OCI-M2 (cell line): ENCODE measurements at regions not wholly inside any gene's neighbourhood (a gene's known extent, or its start where the extent isn't known, plus 50 kb on each side); places are given as distances from the start of the nearest gene placed in this dataset.
"Not testable (repeated sequence)": the region's sequence is repeated elsewhere in the genome, so short reads cannot be mapped to it uniquely, and the experiment has no call there.

Experiments
- DNase-seq: peaks from one replicate; lab custom pipeline; 2025; ENCODE audit not compliant: unreplicated experiment; lab: John Stamatoyannopoulos, UW

- DNase-seq, result not testable (repeated sequence)
Observed at GRCh38 chr3:75241226-75241962, 422.7 kb upstream of the FRG2C start.

- DNase-seq, result no peak
Observed at GRCh38 chr3:75242012-75242735, 422.0 kb upstream of the FRG2C start.

- no peak for DNase-seq
Observed at GRCh38 chr3:75248974-75249373, 415.2 kb upstream of the FRG2C start.

- DNase-seq, result no peak
Observed at GRCh38 chr3:75254685-75255084, 409.4 kb upstream of the FRG2C start.

- DNase-seq, result not testable (repeated sequence)
Observed at GRCh38 chr3:75258825-75259683, 405.1 kb upstream of the FRG2C start.

- DNase-seq, result not testable (repeated sequence)
Observed at GRCh38 chr3:75260975-75261374, 403.2 kb upstream of the FRG2C start.

GRCh38 chr3:75262661-75263060 lies 401.5 kb upstream of the FRG2C start:
- DNase-seq, result no peak

- DNase-seq, result no peak
Observed at GRCh38 chr3:75265897-75266296, 398.2 kb upstream of the FRG2C start.

- not testable (repeated sequence) for DNase-seq
Observed at GRCh38 chr3:75268576-75268975, 395.6 kb upstream of the FRG2C start.

GRCh38 chr3:75272237-75272636 lies 391.9 kb upstream of the FRG2C start:
- DNase-seq, result not testable (repeated sequence)

GRCh38 chr3:75272691-75273090 lies 391.4 kb upstream of the FRG2C start:
- no peak for DNase-seq

GRCh38 chr3:75285531-75286148 lies 378.5 kb upstream of the FRG2C start:
- DNase-seq, result not testable (repeated sequence)

- DNase-seq, result not testable (repeated sequence)
Observed at GRCh38 chr3:75288972-75289574, 375.1 kb upstream of the FRG2C start.

- no peak for DNase-seq
Observed at GRCh38 chr3:75294124-75294523, 370.0 kb upstream of the FRG2C start.

- DNase-seq, result no peak
Observed at GRCh38 chr3:75295013-75295412, 369.1 kb upstream of the FRG2C start.

GRCh38 chr3:75296858-75297257 lies 367.3 kb upstream of the FRG2C start:
- DNase-seq, result no peak

GRCh38 chr3:75300606-75301005 lies 363.5 kb upstream of the FRG2C start:
- no peak for DNase-seq

GRCh38 chr3:75301050-75301449 lies 363.1 kb upstream of the FRG2C start:
- DNase-seq, result not testable (repeated sequence)

GRCh38 chr3:75303741-75304140 lies 360.4 kb upstream of the FRG2C start:
- DNase-seq, result no peak

- DNase-seq, result no peak
Observed at GRCh38 chr3:75305901-75306300, 358.2 kb upstream of the FRG2C start.

GRCh38 chr3:75311306-75311705 lies 352.8 kb upstream of the FRG2C start:
- DNase-seq, result not testable (repeated sequence)
